ENCODE measurements at regions not wholly inside any gene's neighbourhood (a gene's known extent, or its start where the extent isn't known, plus 50 kb on each side); places are given as distances from the start of the nearest gene placed in this dataset.

DNA sequence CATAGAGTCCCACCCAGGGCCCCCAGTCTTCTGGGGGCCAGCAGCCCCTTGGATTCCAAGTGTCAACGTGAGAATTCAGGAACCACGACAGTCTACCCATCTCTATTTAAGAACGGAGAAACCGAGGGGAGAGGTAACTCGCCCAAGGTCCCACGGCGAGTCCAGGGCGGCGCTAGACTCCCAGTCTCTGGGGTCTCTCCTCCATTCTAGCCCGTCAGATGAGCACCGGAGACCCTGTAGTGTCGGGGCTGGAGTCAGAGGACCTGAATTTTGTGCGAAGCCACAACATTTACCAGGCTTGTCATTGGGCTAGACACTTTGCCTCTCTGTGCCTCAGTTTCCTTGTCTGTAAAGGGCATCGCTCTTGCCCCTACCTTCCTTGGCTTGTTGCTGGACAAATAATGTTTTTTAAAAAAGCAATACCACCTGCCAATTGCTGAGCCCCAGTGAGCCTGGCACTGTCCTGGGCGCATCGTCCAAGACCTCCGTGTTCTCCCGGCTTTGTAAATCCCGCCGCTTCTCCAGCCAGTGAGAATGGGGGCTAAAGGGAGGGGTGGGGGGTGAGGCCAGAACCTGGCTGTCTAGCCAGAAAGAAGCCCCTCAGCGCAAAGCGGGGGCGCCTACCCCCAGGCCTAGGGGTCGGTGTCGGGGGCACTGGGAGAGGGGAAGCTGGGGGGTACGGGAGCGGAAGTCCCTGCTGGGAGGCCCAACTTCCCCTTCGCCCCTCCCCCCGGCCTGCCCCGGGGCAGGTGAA, 91.7 kb downstream of the NCR2 start:
- no peak overlapping the region for H3K9ac ChIP-seq (ENCODE audit: low read length)
- H3K27me3 ChIP-seq (ENCODE audit: insufficient read depth, low read length): peaks cover 22% of the 10 kb centered on the region
- H2AFZ ChIP-seq (ENCODE audit: low read depth, low read length): no peak overlapping the region
- peaks cover 34% of the 10 kb centered on the region for H3K27me3 Mint-ChIP-seq (ENCODE audit: low read depth, unreplicated experiment)
- no peak overlapping the region for H3K27ac ChIP-seq (ENCODE audit: low read depth, low read length)
- FAIRE-seq (no peak), DNase-seq (ENCODE audit: low read depth) (no peak)
- H3K4me3 ChIP-seq (ENCODE audit: insufficient read depth, low read depth, low read length): no peak overlapping the region
- no peaks in the 10 kb centered on the region for H3K36me3 ChIP-seq (ENCODE audit: insufficient read depth, low read length)
- H3K9me3 Mint-ChIP-seq (ENCODE audit: unreplicated experiment): no peaks in the 10 kb centered on the region
- H3K4me1 ChIP-seq (ENCODE audit: insufficient read depth, low read length): peaks cover 30% of the 10 kb centered on the region
- peak overlapping the region; percentile 82 for H3K4me2 ChIP-seq (ENCODE audit: low read length)
- H4K20me1 ChIP-seq (ENCODE audit: insufficient read depth, low read length): no peaks in the 10 kb centered on the region
- peaks cover 1% of the 10 kb centered on the region for H3K36me3 Mint-ChIP-seq (ENCODE audit: low read depth, unreplicated experiment)
- no peaks in the 10 kb centered on the region for H3K9me3 ChIP-seq (ENCODE audit: insufficient read depth, low read depth, low read length)
- H3K27ac Mint-ChIP-seq (ENCODE audit: unreplicated experiment): peak overlapping the region; percentile 47
- no peaks in the 10 kb centered on the region for H3K79me2 ChIP-seq (ENCODE audit: insufficient read depth, low read length)
- H3K4me1 Mint-ChIP-seq (ENCODE audit: low read depth, unreplicated experiment): peaks cover 14% of the 10 kb centered on the region
- no peak for TF ChIP-seq EZH2 (IDR thresholded peaks at IDR 0.05; ENCODE audit: insufficient read depth, low read length)
- TF ChIP-seq, protein P1, sequence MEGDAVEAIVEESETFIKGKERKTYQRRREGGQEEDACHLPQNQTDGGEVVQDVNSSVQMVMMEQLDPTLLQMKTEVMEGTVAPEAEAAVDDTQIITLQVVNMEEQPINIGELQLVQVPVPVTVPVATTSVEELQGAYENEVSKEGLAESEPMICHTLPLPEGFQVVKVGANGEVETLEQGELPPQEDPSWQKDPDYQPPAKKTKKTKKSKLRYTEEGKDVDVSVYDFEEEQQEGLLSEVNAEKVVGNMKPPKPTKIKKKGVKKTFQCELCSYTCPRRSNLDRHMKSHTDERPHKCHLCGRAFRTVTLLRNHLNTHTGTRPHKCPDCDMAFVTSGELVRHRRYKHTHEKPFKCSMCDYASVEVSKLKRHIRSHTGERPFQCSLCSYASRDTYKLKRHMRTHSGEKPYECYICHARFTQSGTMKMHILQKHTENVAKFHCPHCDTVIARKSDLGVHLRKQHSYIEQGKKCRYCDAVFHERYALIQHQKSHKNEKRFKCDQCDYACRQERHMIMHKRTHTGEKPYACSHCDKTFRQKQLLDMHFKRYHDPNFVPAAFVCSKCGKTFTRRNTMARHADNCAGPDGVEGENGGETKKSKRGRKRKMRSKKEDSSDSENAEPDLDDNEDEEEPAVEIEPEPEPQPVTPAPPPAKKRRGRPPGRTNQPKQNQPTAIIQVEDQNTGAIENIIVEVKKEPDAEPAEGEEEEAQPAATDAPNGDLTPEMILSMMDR (IDR thresholded peaks at IDR 0.05; ENCODE audit: insufficient read depth, low read depth, low read length): no peak
- H3K4me3 Mint-ChIP-seq (ENCODE audit: unreplicated experiment): no peak overlapping the region

DNA sequence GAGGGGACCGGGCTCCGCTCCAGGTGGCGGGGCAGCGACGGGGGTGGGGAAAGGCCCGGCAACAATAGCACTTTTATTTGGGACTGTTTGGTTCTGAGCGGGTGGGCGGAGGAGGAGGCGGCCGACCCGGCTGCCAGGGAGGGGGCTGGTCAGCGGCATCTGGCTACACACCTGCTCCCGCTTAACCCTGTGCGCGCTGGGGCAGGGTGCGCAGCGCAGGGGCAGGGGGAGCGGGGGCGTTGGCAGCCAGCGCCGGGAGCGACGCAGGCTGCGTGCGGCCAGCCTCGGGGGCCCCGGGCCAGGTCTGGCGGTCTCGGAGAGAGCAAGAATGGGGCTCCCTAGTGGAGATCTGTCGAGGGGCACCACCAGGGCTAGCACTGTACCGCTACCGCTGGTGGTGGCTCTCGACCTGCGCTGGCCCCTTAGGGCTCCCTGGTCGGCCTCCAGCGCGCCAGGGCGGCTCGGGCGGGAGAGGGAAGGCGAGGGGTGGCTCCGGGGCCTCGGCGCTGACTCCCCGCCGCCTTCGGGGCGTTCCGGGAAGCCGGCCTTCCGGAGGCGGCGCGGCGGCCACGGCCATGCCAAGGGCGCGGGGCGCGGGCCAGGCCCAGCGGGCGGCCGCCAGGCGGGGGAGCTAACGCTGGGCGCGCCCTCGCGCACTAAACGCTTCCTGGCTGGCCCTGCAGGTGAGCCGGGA, 92.4 kb downstream of the NCR2 start:
- H3K4me3 Mint-ChIP-seq (ENCODE audit: unreplicated experiment): no peak overlapping the region
- H3K9ac ChIP-seq (ENCODE audit: low read length): no peak overlapping the region
- DNase-seq (ENCODE audit: low read depth): no peak

More for the DNA sequence above, 92.4 kb downstream of the NCR2 start:
- no peak overlapping the region for H3K4me3 ChIP-seq (ENCODE audit: insufficient read depth, low read depth, low read length)
- H4K20me1 ChIP-seq (ENCODE audit: insufficient read depth, low read length): no peaks in the 10 kb centered on the region
- peaks cover 30% of the 10 kb centered on the region for H3K4me1 ChIP-seq (ENCODE audit: insufficient read depth, low read length)
- no peaks in the 10 kb centered on the region for H3K36me3 ChIP-seq (ENCODE audit: insufficient read depth, low read length)
- TF ChIP-seq, protein P1 (IDR thresholded peaks at IDR 0.05; ENCODE audit: insufficient read depth, low read depth, low read length): no peak
- TF ChIP-seq EZH2 (IDR thresholded peaks at IDR 0.05; ENCODE audit: insufficient read depth, low read length): peak; percentile 84
- peaks cover 22% of the 10 kb centered on the region for H3K27me3 ChIP-seq (ENCODE audit: insufficient read depth, low read length)
- H3K27ac ChIP-seq (ENCODE audit: low read depth, low read length): no peak overlapping the region
- peak overlapping the region; percentile 22 for H2AFZ ChIP-seq (ENCODE audit: low read depth, low read length)
- H3K4me2 ChIP-seq (ENCODE audit: low read length): peak overlapping the region; percentile 82
- no peak overlapping the region for H3K27ac Mint-ChIP-seq (ENCODE audit: unreplicated experiment)
- peaks cover 1% of the 10 kb centered on the region for H3K36me3 Mint-ChIP-seq (ENCODE audit: low read depth, unreplicated experiment)
- peaks cover 30% of the 10 kb centered on the region for H3K27me3 Mint-ChIP-seq (ENCODE audit: low read depth, unreplicated experiment)
- H3K79me2 ChIP-seq (ENCODE audit: insufficient read depth, low read length): no peaks in the 10 kb centered on the region
- no peak for FAIRE-seq
- peaks cover 14% of the 10 kb centered on the region for H3K4me1 Mint-ChIP-seq (ENCODE audit: low read depth, unreplicated experiment)
- H3K9me3 Mint-ChIP-seq (ENCODE audit: unreplicated experiment): no peaks in the 10 kb centered on the region
- H3K9me3 ChIP-seq (ENCODE audit: insufficient read depth, low read depth, low read length): no peaks in the 10 kb centered on the region

Data from astrocyte (in vitro differentiated cells and primary cell).